HG03378 (cell line): ENCODE measurements at regions not wholly inside any gene's neighbourhood (a gene's known extent, or its start where the extent isn't known, plus 50 kb on each side); places are given as distances from the start of the nearest gene placed in this dataset.

Experiments
- ATAC-seq: cut with Tn5 transposase; IDR thresholded peaks from one replicate; pipeline ENCODE4 v1.9.1; 2021; ENCODE audit warnings: mild to moderate bottlenecking, moderate library complexity; ENCODE audit not compliant: unreplicated experiment

- ATAC-seq = no peak
Measured at GRCh38 chr4:125072269-125072668, 242.5 kb upstream of the FAT4 start.

GRCh38 chr4:125070861-125071260 is 243.9 kb upstream of the FAT4 start:
- ATAC-seq = no peak

DNA sequence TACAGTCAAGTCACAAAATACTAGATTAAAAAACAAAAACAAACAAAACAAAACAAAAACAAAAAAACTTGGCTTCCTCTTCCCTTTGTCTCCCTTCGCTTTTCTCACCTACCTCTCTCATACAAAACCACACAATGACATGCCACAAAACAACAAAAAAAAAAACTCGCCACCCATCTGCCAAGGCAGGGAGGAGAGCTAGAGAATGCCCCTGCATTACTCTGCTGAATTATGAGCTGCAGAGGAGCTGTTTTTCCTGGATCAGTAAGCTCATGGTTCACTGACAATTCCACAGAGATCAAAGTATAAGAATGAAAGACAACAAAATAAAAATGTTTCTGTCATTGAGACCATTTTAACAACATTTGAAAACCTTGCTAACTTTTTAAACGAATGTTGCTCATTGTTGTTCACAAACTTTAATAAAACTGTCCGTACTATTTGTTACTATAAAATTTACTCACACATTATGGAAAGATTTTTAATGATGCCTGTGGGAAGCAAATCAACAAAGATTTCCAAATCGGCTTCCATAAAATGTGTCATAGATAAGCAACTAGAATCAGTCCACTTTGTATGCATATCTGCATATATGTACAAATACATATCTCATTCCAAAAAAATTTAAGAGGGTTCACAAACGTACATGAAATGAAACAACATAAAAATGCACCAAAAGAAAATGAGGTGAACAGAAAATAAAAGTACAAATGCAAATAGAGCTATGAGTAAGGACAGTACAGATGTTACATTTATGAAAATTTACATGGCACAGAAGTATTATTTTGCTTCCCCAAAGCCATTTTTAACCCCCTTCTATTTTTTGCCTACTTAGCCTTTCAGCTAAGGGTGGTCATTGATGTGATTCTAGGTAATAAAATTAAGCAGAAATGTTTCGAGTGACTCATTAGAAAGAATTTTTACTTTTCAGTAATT is 252.4 kb upstream of the FAT4 start:
- no peak for ATAC-seq

- no peak for ATAC-seq
Measured at GRCh38 chr4:125060376-125060775, 254.4 kb upstream of the FAT4 start.

DNA sequence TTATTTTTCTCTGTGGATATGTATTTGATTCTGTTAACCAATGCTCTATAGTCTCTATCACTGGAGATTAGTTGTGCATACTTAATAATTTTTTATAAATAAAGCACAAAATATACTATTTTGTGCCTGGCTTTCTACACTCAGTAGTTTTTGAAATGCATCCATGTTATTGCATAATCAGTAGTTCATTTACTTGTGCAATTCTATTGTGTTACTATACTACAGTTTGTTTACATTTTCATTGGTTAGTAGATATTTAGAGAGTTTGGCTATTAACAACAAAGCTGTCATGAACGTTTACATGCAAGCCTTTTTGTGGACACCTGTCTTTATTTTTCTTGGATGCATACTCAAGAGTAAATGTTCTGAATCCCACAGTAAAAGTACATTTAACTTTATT is 265.0 kb upstream of the FAT4 start:
- no peak for ATAC-seq

DNA sequence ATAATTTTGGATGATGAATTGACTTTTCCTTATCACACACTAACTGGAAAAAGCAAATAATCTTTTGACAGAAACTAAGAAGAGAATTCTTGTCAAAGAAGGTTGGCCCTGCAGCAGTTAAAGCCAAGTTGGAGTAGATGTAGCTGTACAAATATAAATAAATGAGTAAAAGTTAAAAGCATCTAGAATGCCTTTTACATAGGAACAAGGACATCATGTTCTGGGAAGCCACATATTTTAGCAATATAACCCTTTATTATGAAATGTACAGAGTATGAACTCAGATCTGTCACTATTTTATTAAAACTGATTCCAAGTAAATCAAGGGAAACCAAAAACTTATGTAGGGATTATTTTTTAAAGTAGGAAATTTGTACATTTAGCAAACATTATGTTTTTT is 269.4 kb upstream of the FAT4 start:
- no peak for ATAC-seq

GRCh38 chr4:125044886-125045285 is 269.9 kb upstream of the FAT4 start:
- no peak for ATAC-seq

- no peak for ATAC-seq
Measured at GRCh38 chr4:125043486-125043885, 271.3 kb upstream of the FAT4 start.

DNA sequence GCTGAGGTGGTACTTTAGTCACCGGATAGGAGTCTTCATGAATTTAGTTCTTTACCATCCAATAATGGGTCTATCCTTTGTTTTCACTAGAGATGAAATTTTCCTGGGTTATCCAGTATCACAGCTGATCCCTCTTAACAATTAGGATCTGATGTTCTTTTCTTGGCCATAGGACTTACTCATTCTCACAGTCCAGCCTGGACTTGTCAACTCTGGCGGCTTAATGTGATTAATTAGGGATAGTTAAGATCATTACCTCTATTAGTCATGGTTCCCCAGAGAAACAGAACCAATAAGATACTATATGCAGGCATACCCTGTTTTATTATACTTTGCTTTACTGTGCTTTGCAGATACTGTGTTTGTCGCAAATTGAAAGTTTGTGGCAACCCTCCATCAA is 272.7 kb upstream of the FAT4 start:
- no peak for ATAC-seq

GRCh38 chr4:125041372-125041930 is 273.3 kb upstream of the FAT4 start:
- no peak for ATAC-seq

- ATAC-seq = no peak
Measured at GRCh38 chr4:125039550-125039949, 275.2 kb upstream of the FAT4 start.

GRCh38 chr4:125022855-125023501 is 291.8 kb upstream of the FAT4 start:
- ATAC-seq = no peak

DNA sequence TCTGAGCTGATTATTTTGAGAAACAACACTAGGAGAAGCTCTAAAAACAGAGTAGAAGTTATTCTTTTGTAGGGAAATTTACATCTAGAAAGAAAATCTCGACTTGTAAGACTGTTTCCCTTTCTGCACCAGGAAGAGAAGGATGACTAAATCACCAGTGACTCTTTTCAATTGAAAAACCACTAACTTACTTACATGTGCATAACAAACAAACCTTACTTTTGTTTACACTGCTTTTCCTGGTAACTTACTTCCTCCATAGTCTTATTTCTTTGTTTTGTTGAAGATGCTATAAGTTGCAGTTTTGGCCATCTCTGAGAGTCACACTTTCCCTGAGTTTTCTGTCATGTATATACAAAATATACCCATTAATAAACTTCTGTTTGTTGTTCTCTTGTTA is 293.6 kb upstream of the FAT4 start:
- ATAC-seq = no peak

DNA sequence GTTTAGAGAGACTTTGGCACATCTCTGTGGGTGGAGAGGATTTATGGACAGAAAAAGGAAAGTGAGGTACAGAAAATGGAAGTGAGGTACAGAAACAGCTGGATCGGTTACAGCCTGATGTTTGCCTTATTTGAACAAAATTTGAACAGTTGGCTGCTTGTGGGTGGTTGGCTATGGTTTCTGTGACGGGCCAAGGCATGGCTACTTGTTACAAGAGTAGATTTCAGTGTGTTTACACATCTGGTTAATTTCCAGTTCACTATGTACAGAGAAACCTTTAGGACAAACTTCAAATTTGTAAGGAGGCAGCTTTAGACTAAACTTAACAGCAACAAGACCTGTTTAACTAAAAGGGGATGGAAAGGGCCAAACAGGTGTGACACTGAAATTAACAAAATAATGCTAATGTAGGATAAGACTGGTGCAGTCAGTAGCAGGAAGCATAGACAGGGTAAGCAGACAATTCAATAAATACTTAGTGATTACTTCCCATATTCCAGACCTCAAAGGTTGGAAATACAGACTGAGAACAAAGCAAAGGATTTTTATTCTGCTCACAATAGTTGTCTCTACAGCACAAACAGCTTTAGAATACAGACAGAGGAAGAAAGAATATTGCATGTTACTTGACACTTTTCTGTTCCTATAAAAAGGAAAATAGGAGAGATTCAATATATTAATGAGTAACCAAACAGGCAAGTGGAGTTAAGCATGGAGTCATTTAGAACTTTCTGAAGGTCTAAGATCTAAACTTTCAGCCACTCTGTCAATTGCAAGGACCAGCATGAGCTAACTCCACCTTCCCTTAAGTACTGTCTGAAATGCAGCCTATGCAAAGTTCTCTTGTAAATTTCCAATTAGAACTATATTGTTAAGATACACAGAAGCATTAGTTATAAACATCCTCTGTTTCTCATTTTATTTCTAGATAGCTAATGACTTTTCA is 294.4 kb upstream of the FAT4 start:
- no peak for ATAC-seq

GRCh38 chr4:125016892-125017299 is 297.9 kb upstream of the FAT4 start:
- ATAC-seq = no peak

DNA sequence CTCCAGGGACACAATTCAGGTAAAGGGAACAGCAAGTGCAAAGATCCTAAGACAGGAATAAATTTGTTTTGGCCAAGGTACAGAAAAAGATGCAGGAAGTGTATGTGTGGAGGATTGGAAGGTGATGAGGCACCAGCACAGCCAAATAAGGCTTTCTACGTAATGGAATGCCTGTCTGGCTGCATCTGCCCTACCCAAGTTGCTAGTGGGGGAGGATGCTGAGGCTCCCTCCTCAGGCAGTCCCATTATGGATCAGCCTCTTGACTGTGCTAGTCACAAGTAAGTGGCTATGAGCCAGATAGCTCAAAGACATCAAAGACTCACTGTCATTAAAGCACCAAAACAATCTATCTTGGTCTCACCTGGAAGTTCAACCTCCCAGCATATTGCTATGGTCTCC is 300.9 kb upstream of the FAT4 start:
- ATAC-seq = no peak

- no peak for ATAC-seq
Measured at GRCh38 chr4:125011646-125012045, 299.1 kb upstream of the ANKRD50 start.

DNA sequence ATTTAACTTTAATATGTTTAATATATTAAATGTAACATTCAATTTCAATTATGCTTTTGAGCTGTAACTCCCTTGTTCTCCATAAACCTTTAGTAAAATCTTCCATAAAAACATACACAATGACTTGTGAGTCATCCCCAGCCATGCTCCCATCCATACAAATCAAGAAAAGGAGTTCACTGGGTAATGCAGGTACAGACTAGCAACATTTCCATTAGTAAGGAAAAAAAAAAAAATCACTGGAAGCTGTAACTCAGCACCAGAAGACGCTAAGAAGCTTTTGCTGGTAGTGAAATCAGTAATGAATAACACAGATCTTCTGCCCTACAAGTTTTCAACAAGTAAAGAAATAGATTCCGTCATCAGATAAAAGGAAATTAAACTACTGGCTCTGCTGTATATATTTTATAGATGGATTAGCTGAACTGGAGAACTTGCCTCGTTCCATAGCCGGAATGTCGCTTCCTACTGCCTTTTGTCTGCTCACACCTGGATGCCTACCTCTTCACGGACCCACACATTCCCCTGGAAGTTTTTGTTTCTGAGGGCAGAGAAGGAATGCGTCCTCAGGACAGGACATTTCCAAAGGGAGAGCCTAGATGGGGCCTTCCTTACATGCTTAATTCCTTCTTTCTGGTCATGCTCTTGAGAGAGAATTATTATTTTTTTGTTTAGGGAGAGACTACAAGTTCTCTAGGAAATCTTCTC is 298.4 kb upstream of the ANKRD50 start:
- ATAC-seq = no peak

- no peak for ATAC-seq
Measured at GRCh38 chr4:125008676-125009075, 296.1 kb upstream of the ANKRD50 start.

DNA sequence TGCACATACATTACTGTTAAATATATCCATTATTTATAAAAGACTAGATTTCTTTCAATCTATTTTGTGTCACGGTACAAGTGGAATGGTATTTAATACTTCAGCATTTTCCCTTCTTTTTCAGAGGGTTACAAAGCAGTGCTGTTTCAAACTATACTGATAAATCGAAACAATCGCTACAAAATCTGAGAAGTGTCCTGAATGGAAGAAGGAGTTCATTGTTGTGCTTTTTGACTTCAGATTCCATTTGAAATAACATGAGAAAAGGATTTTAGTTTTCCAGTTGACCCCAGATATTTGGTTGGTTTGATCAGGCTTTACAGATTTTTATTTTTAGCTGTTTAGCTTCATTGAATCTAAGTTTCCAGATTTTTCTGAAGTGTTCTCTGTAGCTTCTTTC is 292.1 kb upstream of the ANKRD50 start:
- no peak for ATAC-seq
